SHP77 (cell line): ENCODE measurements at regions not wholly inside any gene's neighbourhood (a gene's known extent, or its start where the extent isn't known, plus 50 kb on each side); places are given as distances from the start of the nearest gene placed in this dataset.
A peak's percentile ranks its signal among the peaks of the same experiment; 100 is the strongest.

ENCODE experiments used
- DNase-seq, 2 experiments: peaks; one replicate each; lab custom pipeline; 2025; lab: John Stamatoyannopoulos, UW

- DNase-seq = no peak
Measured at GRCh38 chr14:22415605-22415959, 173.4 kb downstream of the DAD1 start.

GRCh38 chr14:22414876-22415604 lies 174.0 kb downstream of the DAD1 start:
- no peak for DNase-seq

- DNase-seq = no peak
Measured at GRCh38 chr14:22412926-22413411, 176.1 kb downstream of the DAD1 start.

GRCh38 chr14:22411398-22412055 lies 177.5 kb downstream of the DAD1 start:
- no peak for DNase-seq

- DNase-seq = no peak
Measured at GRCh38 chr14:22410497-22410896, 178.5 kb downstream of the DAD1 start.

- DNase-seq = no peak
Measured at GRCh38 chr14:22409006-22409405, 180.0 kb downstream of the DAD1 start.

GRCh38 chr14:22408547-22408946 lies 180.5 kb downstream of the DAD1 start:
- no peak for DNase-seq

GRCh38 chr14:22407033-22407432 lies 182.0 kb downstream of the DAD1 start:
- DNase-seq = no peak

- DNase-seq = no peak
Measured at GRCh38 chr14:22405201-22405600, 183.8 kb downstream of the DAD1 start.

- no peak for DNase-seq
Measured at GRCh38 chr14:22403296-22403695, 185.7 kb downstream of the DAD1 start.

GRCh38 chr14:22400655-22401259 lies 188.3 kb downstream of the DAD1 start:
- DNase-seq = no peak

- no peak for DNase-seq
Measured at GRCh38 chr14:22399776-22400175, 189.2 kb downstream of the DAD1 start.

GRCh38 chr14:22397221-22397737 lies 191.7 kb downstream of the DAD1 start:
- DNase-seq = no peak

- DNase-seq = no peak
Measured at GRCh38 chr14:22395803-22396202, 193.2 kb downstream of the DAD1 start.

- DNase-seq = no peak
Measured at GRCh38 chr14:22394616-22395015, 194.4 kb downstream of the DAD1 start.

- no peak for DNase-seq
Measured at GRCh38 chr14:22393796-22394195, 195.2 kb downstream of the DAD1 start.

GRCh38 chr14:22391908-22392565 lies 197.0 kb downstream of the DAD1 start:
- peak; percentile 26 to 34 for DNase-seq

GRCh38 chr14:22390824-22391461 lies 198.1 kb downstream of the DAD1 start:
- no peak for DNase-seq

- no peak for DNase-seq
Measured at GRCh38 chr14:22390195-22390594, 198.8 kb downstream of the DAD1 start.

GRCh38 chr14:22388669-22389595 lies 200.1 kb downstream of the DAD1 start:
- no peak for DNase-seq

- no peak for DNase-seq
Measured at GRCh38 chr14:22387776-22388241, 201.2 kb downstream of the DAD1 start.
